NB4 (cell line): ENCODE measurements at regions not wholly inside any gene's neighbourhood (a gene's known extent, or its start where the extent isn't known, plus 50 kb on each side); places are given as distances from the start of the nearest gene placed in this dataset.

Experiments
- DNase-seq: peaks from one replicate; pipeline ENCODE4 v3.0.0; 2010; ENCODE audit warnings: low read depth
- H3K4me3 ChIP-seq: one replicate; pipeline ENCODE4 v1.5.1; 2011; ENCODE audit warnings: mild to moderate bottlenecking, low read depth, low read length, moderate library complexity
- CTCF ChIP-seq: IDR thresholded peaks from one replicate; pipeline ENCODE4 v1.5.1; 2012; ENCODE audit warnings: low read depth, low read length
- MAX ChIP-seq: IDR thresholded peaks from 2 replicates; pipeline ENCODE4 v1.6.1; 2011; ENCODE audit warnings: low read depth, low read length
- MYC ChIP-seq: IDR thresholded peaks from 2 replicates; pipeline ENCODE4 v1.6.1; 2011; ENCODE audit warnings: low read depth, low read length
- POLR2A ChIP-seq: IDR thresholded peaks from 2 replicates; pipeline ENCODE4 v1.6.1; 2011; ENCODE audit warnings: mild to moderate bottlenecking; ENCODE audit not compliant: insufficient read length; ENCODE audit errors: extremely low read depth

- no peak overlapping the region for H3K4me3 ChIP-seq
- no peak for TF ChIP-seq MAX
- no peak for TF ChIP-seq MYC
- no peak for DNase-seq
These were observed 711.8 kb upstream of the LRFN5 start for GRCh38 chr14:40894846-40895245.

- H3K4me3 ChIP-seq, result no peak overlapping the region
- no peak for DNase-seq
- no peak for TF ChIP-seq CTCF
- TF ChIP-seq POLR2A, result no peak
- no peak for TF ChIP-seq MAX
- no peak for TF ChIP-seq MYC
These were observed 717.5 kb upstream of the LRFN5 start for GRCh38 chr14:40889126-40889525.

GRCh38 chr14:40887912-40888311 is 718.8 kb upstream of the LRFN5 start:
- TF ChIP-seq MYC, result no peak
- TF ChIP-seq POLR2A, result no peak
- TF ChIP-seq CTCF, result no peak
- TF ChIP-seq MAX, result no peak
- H3K4me3 ChIP-seq, result no peak overlapping the region

GRCh38 chr14:40870252-40870651 is 736.4 kb upstream of the LRFN5 start:
- no peak for DNase-seq
- no peak overlapping the region for H3K4me3 ChIP-seq

More at GRCh38 chr14:40887912-40888311, 718.8 kb upstream of the LRFN5 start:
- no peak for DNase-seq

GRCh38 chr14:40859055-40859454 is 747.6 kb upstream of the LRFN5 start:
- DNase-seq, result no peak
- TF ChIP-seq MAX (no peak), POLR2A (no peak), CTCF (no peak), MYC (no peak)

More at GRCh38 chr14:40870252-40870651, 736.4 kb upstream of the LRFN5 start:
- no peak for TF ChIP-seq MAX
- TF ChIP-seq MYC, result no peak
- TF ChIP-seq CTCF, result no peak
- TF ChIP-seq POLR2A, result no peak

GRCh38 chr14:40855343-40855742 is 751.3 kb upstream of the LRFN5 start:
- TF ChIP-seq MYC (no peak), POLR2A (no peak), CTCF (no peak), MAX (no peak)
- no peak for DNase-seq
- no peak overlapping the region for H3K4me3 ChIP-seq

More at GRCh38 chr14:40859055-40859454, 747.6 kb upstream of the LRFN5 start:
- no peak overlapping the region for H3K4me3 ChIP-seq
